Endodermal cell (in vitro differentiated cells): ENCODE measurements at regions not wholly inside any gene's neighbourhood (a gene's known extent, or its start where the extent isn't known, plus 50 kb on each side); places are given as distances from the start of the nearest gene placed in this dataset.

Experiments
- DNase-seq: peaks from one replicate; pipeline ENCODE4 v3.0.0-alpha.2; 2017
- H3K27ac ChIP-seq: 2 replicates; pipeline ENCODE4 v1.5.1; 2013; ENCODE audit warnings: mild to moderate bottlenecking, low read depth, low read length, moderate library complexity
- H3K27me3 ChIP-seq: 2 replicates; pipeline ENCODE4 v1.6.1; 2013; ENCODE audit warnings: mild to moderate bottlenecking, low read length, moderate library complexity; ENCODE audit not compliant: insufficient read depth, control insufficient read depth, poor library complexity, severe bottlenecking
- H3K36me3 ChIP-seq: 2 replicates; pipeline ENCODE4 v1.7.0; 2013; ENCODE audit warnings: mild to moderate bottlenecking, low read length, moderate library complexity; ENCODE audit not compliant: control insufficient read depth, insufficient read depth
- H3K4me1 ChIP-seq: one replicate; pipeline ENCODE4 v1.7.0; 2013; ENCODE audit warnings: low read length; ENCODE audit not compliant: control insufficient read depth, insufficient read depth
- H3K4me3 ChIP-seq: 2 replicates; pipeline ENCODE4 v1.5.1; 2013; ENCODE audit warnings: mild to moderate bottlenecking, low read length, moderate library complexity
- H3K9ac ChIP-seq: 2 replicates; pipeline ENCODE4 v1.6.1; 2013; ENCODE audit warnings: mild to moderate bottlenecking, low read length, moderate library complexity; ENCODE audit not compliant: poor library complexity, severe bottlenecking; ENCODE audit errors: extremely low read depth
- H3K9me3 ChIP-seq: 2 replicates; pipeline ENCODE4 v1.6.1; 2013; ENCODE audit warnings: mild to moderate bottlenecking, low read length, moderate library complexity; ENCODE audit not compliant: control insufficient read depth
- H3K27ac Mint-ChIP-seq: 2 replicates; pipeline ENCODE4 v1.8.0; 2020; ENCODE audit warnings: mixed read lengths
- H3K27me3 Mint-ChIP-seq: 2 replicates; pipeline ENCODE4 v1.8.0; 2021; ENCODE audit warnings: mild to moderate bottlenecking, mixed read lengths; ENCODE audit not compliant: insufficient read depth
- H3K36me3 Mint-ChIP-seq: 2 replicates; pipeline ENCODE4 v1.8.0; 2020; ENCODE audit warnings: low read depth, mixed read lengths
- H3K4me1 Mint-ChIP-seq: 2 replicates; pipeline ENCODE4 v1.8.0; 2020; ENCODE audit warnings: mixed read lengths
- H3K4me3 Mint-ChIP-seq: 2 replicates; pipeline ENCODE4 v1.8.0; 2020; ENCODE audit warnings: mild to moderate bottlenecking, moderate library complexity, mixed read lengths
- H3K9me3 Mint-ChIP-seq: 2 replicates; pipeline ENCODE4 v1.8.0; 2020; ENCODE audit warnings: mild to moderate bottlenecking, mixed read lengths
- WGBS, 2 experiments: methylation state at CpG; one replicate each; pipeline versions ENCODE4 v1.1.5 to v1.1.7; 2013; ENCODE audit warnings: missing lambda C conversion rate in 2 of 2, mixed read lengths in 1 of 2; ENCODE audit not compliant: insufficient coverage in 1 of 2, insufficient read length in 1 of 2; 5-methylcytosine and 5-hydroxymethylcytosine counted together
- TF ChIP-seq, protein P1 (sequence below): fragments of 200-600 bp; sonication (generic); conservative IDR thresholded peaks from 2 replicates; pipeline ENCODE4 v1.5.0; 2021; ENCODE audit warnings: antibody characterized with exemption, mild to moderate bottlenecking

DNA sequence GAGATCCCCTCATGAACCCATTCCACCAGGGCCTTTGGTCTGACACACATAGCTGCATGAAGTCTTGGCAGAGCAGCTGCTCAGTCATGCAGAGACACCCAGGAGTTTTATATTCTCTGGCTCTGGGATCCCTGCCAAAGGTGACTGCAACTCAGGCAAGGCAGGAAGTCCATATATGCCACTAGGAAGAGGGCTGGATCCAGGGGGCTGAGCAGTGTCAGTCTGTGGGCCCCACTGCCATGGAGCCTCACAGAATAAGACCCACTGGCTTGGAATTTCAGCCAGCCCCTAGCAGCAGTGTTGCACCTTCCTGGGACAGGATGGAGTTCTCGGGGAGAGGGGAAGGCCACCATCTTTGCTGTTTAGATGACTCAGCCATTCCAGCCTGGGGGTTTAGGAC is 199.7 kb downstream of the TBX15 start:
- Histone ChIP-seq H3K4me1 (no peaks in the 10 kb centered on the region), H3K9me3 (no peaks in the 10 kb centered on the region), H3K36me3 (no peaks in the 10 kb centered on the region), H3K27ac (no peak overlapping the region), H3K9ac (no peak overlapping the region), H3K27me3 (no peaks in the 10 kb centered on the region), H3K4me3 (no peak overlapping the region)
- 91 to 100% methylated on average over 1 of the region's 1 CpG for WGBS, 2 experiments
- H3K4me3 Mint-ChIP-seq: no peak overlapping the region
- DNase-seq: no peak
- peaks cover 6% of the 10 kb centered on the region for H3K9me3 Mint-ChIP-seq
- no peaks in the 10 kb centered on the region for H3K4me1 Mint-ChIP-seq
- H3K27me3 Mint-ChIP-seq: no peaks in the 10 kb centered on the region
- TF ChIP-seq, protein P1, sequence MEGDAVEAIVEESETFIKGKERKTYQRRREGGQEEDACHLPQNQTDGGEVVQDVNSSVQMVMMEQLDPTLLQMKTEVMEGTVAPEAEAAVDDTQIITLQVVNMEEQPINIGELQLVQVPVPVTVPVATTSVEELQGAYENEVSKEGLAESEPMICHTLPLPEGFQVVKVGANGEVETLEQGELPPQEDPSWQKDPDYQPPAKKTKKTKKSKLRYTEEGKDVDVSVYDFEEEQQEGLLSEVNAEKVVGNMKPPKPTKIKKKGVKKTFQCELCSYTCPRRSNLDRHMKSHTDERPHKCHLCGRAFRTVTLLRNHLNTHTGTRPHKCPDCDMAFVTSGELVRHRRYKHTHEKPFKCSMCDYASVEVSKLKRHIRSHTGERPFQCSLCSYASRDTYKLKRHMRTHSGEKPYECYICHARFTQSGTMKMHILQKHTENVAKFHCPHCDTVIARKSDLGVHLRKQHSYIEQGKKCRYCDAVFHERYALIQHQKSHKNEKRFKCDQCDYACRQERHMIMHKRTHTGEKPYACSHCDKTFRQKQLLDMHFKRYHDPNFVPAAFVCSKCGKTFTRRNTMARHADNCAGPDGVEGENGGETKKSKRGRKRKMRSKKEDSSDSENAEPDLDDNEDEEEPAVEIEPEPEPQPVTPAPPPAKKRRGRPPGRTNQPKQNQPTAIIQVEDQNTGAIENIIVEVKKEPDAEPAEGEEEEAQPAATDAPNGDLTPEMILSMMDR: no peak
- no peak overlapping the region for H3K27ac Mint-ChIP-seq
- H3K36me3 Mint-ChIP-seq: no peaks in the 10 kb centered on the region

DNA sequence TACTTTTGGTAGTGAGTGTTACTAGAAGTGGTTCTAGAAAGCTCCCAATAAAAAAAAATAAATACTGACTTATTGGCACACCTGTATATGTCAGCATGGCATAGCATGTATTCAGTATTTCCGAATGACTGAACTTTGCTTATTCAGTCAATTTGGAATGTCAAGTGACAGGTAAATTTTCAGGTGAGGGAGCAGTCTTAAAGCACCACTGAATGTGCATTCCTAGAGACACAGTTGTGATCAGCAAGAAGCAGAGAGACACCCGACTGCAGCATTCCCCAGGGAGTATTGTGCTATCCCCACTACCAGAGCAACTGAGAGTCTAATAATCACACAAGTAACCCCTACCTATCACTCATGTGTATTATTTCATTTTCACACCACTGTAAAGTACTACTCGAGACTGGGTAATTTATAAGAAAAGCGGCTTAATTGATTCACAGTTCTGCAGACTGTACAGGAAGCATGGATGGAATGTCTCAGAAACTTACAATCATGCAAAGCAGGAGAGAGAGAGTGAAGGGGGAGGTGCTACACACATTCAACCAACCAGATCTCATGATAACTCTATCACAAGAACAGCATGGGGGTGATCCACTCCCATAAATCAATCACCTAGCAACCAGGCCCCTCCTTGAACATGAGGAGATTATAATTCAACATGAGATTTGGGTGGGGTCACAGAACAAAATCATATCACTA is 201.5 kb downstream of the TBX15 start:
- H3K4me3 ChIP-seq: no peak overlapping the region
- no peak overlapping the region for H3K4me3 Mint-ChIP-seq
- H3K9me3 ChIP-seq: no peaks in the 10 kb centered on the region
- H3K27ac Mint-ChIP-seq: no peak overlapping the region
- H3K9ac ChIP-seq: no peak overlapping the region
- no peaks in the 10 kb centered on the region for H3K36me3 ChIP-seq
- no peak for DNase-seq
- no peaks in the 10 kb centered on the region for H3K27me3 Mint-ChIP-seq
- 87 to 92% methylated on average over 1 to 4 of the region's 4 CpGs for WGBS, 2 experiments
- H3K4me1 ChIP-seq: no peaks in the 10 kb centered on the region
- H3K27me3 ChIP-seq: no peaks in the 10 kb centered on the region
- TF ChIP-seq, protein P1: no peak
- H3K27ac ChIP-seq: no peak overlapping the region
- peaks cover 6% of the 10 kb centered on the region for H3K9me3 Mint-ChIP-seq
- H3K4me1 Mint-ChIP-seq: no peaks in the 10 kb centered on the region
- H3K36me3 Mint-ChIP-seq: no peaks in the 10 kb centered on the region

DNA sequence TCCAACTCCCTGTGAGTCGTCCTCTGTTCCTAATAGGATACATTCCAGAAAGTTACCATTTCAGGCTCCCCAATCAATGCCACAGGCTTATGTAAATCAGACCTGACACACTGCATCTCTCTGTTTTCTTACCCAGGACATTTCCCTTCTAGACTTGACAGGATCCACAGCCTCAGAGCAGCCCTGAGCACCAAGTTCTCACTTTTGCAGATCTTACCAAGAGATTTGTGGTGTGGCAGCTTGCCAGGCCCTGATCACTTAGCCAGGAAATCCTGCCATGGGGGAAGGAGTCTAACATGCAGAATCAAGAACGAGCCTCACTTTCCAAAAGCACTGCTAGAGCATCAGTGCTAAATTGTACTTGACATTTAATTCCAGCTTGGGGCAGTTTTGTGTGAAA is 202.9 kb downstream of the TBX15 start:
- DNase-seq: no peak
- Histone ChIP-seq H3K9ac (no peak overlapping the region), H3K4me1 (no peaks in the 10 kb centered on the region), H3K27ac (no peak overlapping the region), H3K27me3 (no peaks in the 10 kb centered on the region), H3K4me3 (no peak overlapping the region), H3K9me3 (no peaks in the 10 kb centered on the region), H3K36me3 (no peaks in the 10 kb centered on the region)
- no peak overlapping the region for H3K27ac Mint-ChIP-seq
- no peak overlapping the region for H3K4me3 Mint-ChIP-seq
- WGBS, 2 experiments: 73 to 84% methylated on average over 2 of the region's 2 CpGs
- H3K9me3 Mint-ChIP-seq: peaks cover 1% of the 10 kb centered on the region
- TF ChIP-seq, protein P1: no peak
- H3K27me3 Mint-ChIP-seq: no peaks in the 10 kb centered on the region
- no peaks in the 10 kb centered on the region for H3K36me3 Mint-ChIP-seq
- no peaks in the 10 kb centered on the region for H3K4me1 Mint-ChIP-seq
